ENCODE measurements at regions not wholly inside any gene's neighbourhood (a gene's known extent, or its start where the extent isn't known, plus 50 kb on each side); places are given as distances from the start of the nearest gene placed in this dataset.

DNA sequence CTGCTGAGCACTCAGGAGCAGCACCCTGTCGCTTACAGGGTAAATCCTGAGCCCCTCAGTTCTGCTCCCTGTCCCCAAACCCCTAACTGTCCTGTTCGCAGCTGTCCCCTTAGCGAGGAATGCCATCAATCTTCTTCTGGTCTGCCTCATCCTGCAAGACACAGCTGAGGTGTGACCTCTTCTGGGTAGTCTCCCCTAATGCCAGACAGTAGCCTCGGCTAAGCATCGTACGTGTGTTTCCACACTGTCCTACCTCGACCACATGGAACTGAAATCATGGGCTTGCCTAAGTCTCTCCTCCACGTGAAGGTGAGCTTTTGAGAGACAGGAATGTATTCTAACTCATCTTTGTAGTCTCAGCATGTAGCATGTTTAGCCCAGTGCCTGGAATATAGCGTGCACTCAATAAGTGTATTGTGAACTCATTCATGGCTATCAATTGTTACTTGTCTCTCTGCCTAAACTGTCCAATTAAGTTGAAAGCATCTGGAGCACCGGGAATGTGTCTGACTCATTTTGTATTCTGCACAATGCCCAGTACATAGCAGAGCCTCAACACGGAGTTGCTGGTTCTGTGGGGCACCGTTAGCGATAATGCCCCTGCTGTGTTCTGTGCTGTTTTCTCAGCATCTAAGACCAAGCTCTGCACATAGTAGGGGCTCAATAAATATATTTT is 90.2 kb downstream of the HES1 start:
- TF ChIP-seq POLR2AphosphoS5 (IDR thresholded peaks at IDR 0.05), result no peak
- TF ChIP-seq CTCF (IDR thresholded peaks at IDR 0.05), result no peak
